Erythroblast (primary cell): ENCODE measurements at regions not wholly inside any gene's neighbourhood (a gene's known extent, or its start where the extent isn't known, plus 50 kb on each side); places are given as distances from the start of the nearest gene placed in this dataset.

Experiments used
- GATA1 ChIP-seq: IDR thresholded peaks from 2 replicates; pipeline ENCODE4 v1.6.1; 2011; ENCODE audit warnings: low read depth, mild to moderate bottlenecking, control low read depth, low read length, moderate library complexity
- POLR2A ChIP-seq: IDR thresholded peaks from 2 replicates; pipeline ENCODE4 v1.6.1; 2011; ENCODE audit warnings: mild to moderate bottlenecking, low read length

DNA sequence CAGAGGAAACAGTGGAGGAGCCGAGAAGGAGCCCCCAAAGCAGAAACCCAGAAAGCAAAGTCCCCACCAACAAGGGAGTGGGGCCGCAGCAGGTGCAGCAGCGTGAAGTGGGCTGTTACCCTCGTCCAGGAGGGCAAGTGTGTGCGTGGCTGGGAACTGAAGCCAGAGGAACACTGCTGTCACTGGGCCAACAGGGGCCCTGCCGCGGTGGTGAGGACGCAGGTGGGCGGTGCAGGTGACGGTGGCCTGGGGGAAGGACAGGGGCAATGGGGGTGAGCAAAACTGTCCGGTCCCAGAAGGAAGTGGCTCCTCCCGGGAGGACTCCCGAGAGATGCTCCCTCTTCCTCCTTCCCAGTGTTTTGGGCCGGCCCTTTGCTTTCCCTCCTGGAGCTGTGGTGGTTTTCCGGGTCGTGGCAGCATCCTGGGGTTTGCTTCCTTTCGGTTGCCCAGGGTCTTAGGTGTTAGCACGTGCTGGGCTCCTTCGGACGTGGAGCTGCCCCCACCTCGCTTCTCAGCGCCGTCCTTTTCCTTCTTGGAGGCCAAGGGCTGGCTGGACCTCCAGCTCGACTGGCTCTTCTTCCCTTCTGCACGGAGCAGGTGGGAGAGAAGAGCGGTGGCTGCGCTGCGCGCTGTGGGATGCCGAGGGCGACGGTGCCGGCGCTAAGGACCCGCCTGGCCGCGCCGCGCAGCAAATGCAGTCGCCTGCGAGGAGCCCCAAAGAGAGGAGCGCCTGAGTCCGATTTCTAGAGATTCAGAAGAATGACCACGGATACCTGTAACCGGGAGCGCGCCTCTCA is 62.7 kb upstream of the SLC2A12 start:
- TF ChIP-seq POLR2A: no peak
- no peak for TF ChIP-seq GATA1
